Heart left ventricle (tissue), 16 donors: ENCODE measurements at regions not wholly inside any gene's neighbourhood (a gene's known extent, or its start where the extent isn't known, plus 50 kb on each side); places are given as distances from the start of the nearest gene placed in this dataset.

Source experiments
- ATAC-seq, 4 donors: fragments of 200-7000 bp; cut with Tn5 transposase; one replicate each; pipeline ENCODE4 v1.9.1; 2020 to 2022; ENCODE audit warnings: moderate library complexity in 4 of 4, mild to moderate bottlenecking in 3 of 4, moderate number of reproducible peaks in 1 of 4
- DNase-seq, 5 donors: peaks; one replicate each; pipeline ENCODE4 v3.0.0-alpha.2; 2020
- H3K27ac ChIP-seq, 12 donors: fragments of 200-600 bp; sonication (generic) in 4 of 12; one replicate each; pipeline versions ENCODE4 v1.5.0 to v1.8.0; 2016 to 2022; ENCODE audit warnings: mild to moderate bottlenecking in 2 of 12
- H3K27me3 ChIP-seq, 9 donors: fragments of 200-600 bp; sonication (generic) in 2 of 9; one replicate each; pipeline versions ENCODE4 v1.5.1 to v1.8.0; 2016 to 2022; ENCODE audit warnings: mild to moderate bottlenecking in 3 of 9
- H3K36me3 ChIP-seq, 9 donors: fragments of 200-600 bp; sonication (generic) in 2 of 9; one replicate each; pipeline versions ENCODE4 v1.5.0 to v1.8.0; 2018 to 2022; ENCODE audit warnings: mild to moderate bottlenecking in 2 of 9
- H3K4me1 ChIP-seq, 12 donors: fragments of 200-600 bp; sonication (generic) in 4 of 12; one replicate each; pipeline versions ENCODE4 v1.5.0 to v1.8.0; 2016 to 2022; ENCODE audit warnings: mild to moderate bottlenecking in 3 of 12
- H3K4me3 ChIP-seq, 12 donors: fragments of 200-600 bp; sonication (generic) in 4 of 12; one replicate each; pipeline versions ENCODE4 v1.5.0 to v1.8.0; 2017 to 2022; ENCODE audit warnings: mild to moderate bottlenecking in 9 of 12, moderate library complexity in 4 of 12
- H3K9me3 ChIP-seq, 12 donors: fragments of 200-600 bp; sonication (generic) in 4 of 12; one replicate each; pipeline versions ENCODE4 v1.5.0 to v1.8.0; 2016 to 2022; ENCODE audit warnings: mild to moderate bottlenecking in 1 of 12
- CTCF ChIP-seq, 12 donors: fragments of 200-600 bp; sonication (generic) in 4 of 12; IDR thresholded peaks; one replicate each; pipeline versions ENCODE4 v1.5.0 to v1.8.0; 2018 to 2022; ENCODE audit warnings: antibody characterized with exemption in 12 of 12, mild to moderate bottlenecking in 5 of 12
- POLR2A ChIP-seq, 2 donors: fragments of 450-650 bp; IDR thresholded peaks; one replicate each; pipeline ENCODE4 v1.6.1; 2017; ENCODE audit warnings: antibody characterized with exemption in 2 of 2, mild to moderate bottlenecking in 2 of 2, moderate library complexity in 2 of 2
- WGBS, 4 donors: extraction: QIAGEN DNeasy Blood & Tissue Kit in 2 of 4; methylation state at CpG; one replicate each; pipeline versions ENCODE4 v1.1.5 to v1.1.7; 2013 to 2018; 5-methylcytosine and 5-hydroxymethylcytosine counted together
- intact Hi-C, 10 donors: fragments of 100-400 bp; cut with DNase I; formaldehyde crosslinking; loops; one replicate each; pipeline versions ENCODE4 v1.11.1 to v1.14.2; 2022
- donor health status: ischemic (EF 13 %, LVEDD 7.1; RV severe dilation, severe dysfunction).
- donor health status: healthy with polysubstance abuse.
- donor health status: DM: no; HTN: yes; CAD: no.
- donor health status: DM: no; HTN: no; CAD: no.
- donor health status: ischemic (EF 25% LVEDD 6.9; RV normal size, moderate dysfunction).
- donor health status: ischemic (EF 25% LVEDD 5.7; RV mildly dilated, moderate dysfunction).
- donor health status: healthy.
- donor health status: DM: yes; HTN: yes; CAD: no.
- donor health status: ischemic (EF 35%, LVEDD 5.7; RV mildly dilated, moderate dysfunction).
- donor health status: nonischemic (EF 11% LVEDD 7.7; RV severe dilation, severe dysfunction).
- donor health status: DM: yes; HTN: yes; CAD: no.
- donor health status: PGD.
- donor health status: ischemic (EF 29% LVEDD 5.4; RV normal size, mild dysfunction).
- donor health status: nonischemic (EF 23%, LVEDD 6.1; RV moderate dilation, normal function).

- H3K4me1 ChIP-seq = no peaks in the 10 kb centered on the region
- DNase-seq = no peak
- ATAC-seq = no peak
- 79 to 89% (median 84%) methylated on average over 5 of the region's 5 CpGs for WGBS, 4 donors
- H3K36me3 ChIP-seq = no peaks in the 10 kb centered on the region
- H3K9me3 ChIP-seq = no peaks in the 10 kb centered on the region
- H3K27me3 ChIP-seq = no peaks in the 10 kb centered on the region
- no peak overlapping the region for H3K27ac ChIP-seq
- intact Hi-C loops = no loop called here
- TF ChIP-seq CTCF (IDR thresholded peaks at IDR 0.05) (no peak), POLR2A (IDR thresholded peaks at IDR 0.05) (no peak)
- H3K4me3 ChIP-seq = no peak overlapping the region
These were observed 691.8 kb downstream of the DNAH5 start for GRCh38 chr5:13252699-13253098.

DNA sequence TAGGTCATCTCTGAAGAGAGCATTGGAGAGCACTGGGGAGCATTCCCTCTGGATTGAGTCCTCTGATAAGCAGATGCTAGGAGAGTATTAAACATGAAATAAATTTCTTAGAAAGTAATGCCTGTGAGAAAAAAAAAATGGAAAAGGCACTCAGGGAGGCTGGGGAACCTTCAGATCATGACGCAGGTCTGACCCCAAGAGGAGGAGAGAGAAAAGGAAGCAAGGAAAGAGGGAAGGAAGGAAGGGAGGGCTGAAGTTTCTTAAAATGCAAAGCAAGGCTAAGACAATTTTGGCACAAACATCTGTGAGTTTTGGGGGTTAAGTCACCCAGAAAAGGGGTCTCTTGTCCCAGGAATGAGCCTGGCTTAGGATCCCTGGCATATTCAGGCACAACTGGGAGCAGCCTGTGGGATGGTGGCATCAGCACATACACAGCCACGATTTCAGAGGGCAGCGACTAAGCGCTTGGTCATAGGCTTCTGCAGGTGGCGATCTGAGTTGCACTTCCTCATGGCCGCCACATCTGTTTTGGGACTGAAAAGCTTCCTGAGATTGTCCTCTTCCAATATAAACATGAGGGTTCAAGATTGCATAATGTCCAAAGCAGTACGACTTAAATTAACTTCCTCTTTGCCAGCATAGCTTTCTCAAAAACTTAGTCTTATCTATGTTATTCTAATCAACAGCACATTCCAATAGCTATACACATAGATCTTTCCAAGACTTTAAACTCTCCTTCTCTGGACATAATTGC, 692.7 kb downstream of the DNAH5 start:
- no peaks in the 10 kb centered on the region for H3K27me3 ChIP-seq
- no peak overlapping the region for H3K27ac ChIP-seq
- 30 to 53% (median 48%) methylated on average over 7 of the region's 7 CpGs for WGBS, 4 donors
- peak in 1 of 4 donors; percentile 49 for ATAC-seq
- peak in 1 of 5 donors; percentile 41 for DNase-seq
- no peaks in the 10 kb centered on the region for H3K36me3 ChIP-seq
- H3K4me1 ChIP-seq = no peaks in the 10 kb centered on the region
- TF ChIP-seq POLR2A (IDR thresholded peaks at IDR 0.05) = no peak
- TF ChIP-seq CTCF (IDR thresholded peaks at IDR 0.05) = no peak
- no peaks in the 10 kb centered on the region for H3K9me3 ChIP-seq
- intact Hi-C loops = no loop called here
- H3K4me3 ChIP-seq = no peak overlapping the region

GRCh38 chr5:13250464-13251291, 693.8 kb downstream of the DNAH5 start:
- 75 to 77% (median 76%) methylated on average over 4 of the region's 4 CpGs for WGBS, 4 donors
- DNase-seq = no peak

More at GRCh38 chr5:13250464-13251291, 693.8 kb downstream of the DNAH5 start:
- H3K4me1 ChIP-seq = no peaks in the 10 kb centered on the region
- peak in 8 of 12 donors; percentile 13 to 45 (median 26) for TF ChIP-seq CTCF (IDR thresholded peaks at IDR 0.05)
- no peak for TF ChIP-seq POLR2A (IDR thresholded peaks at IDR 0.05)
- no peaks in the 10 kb centered on the region for H3K36me3 ChIP-seq
- no peak for ATAC-seq
- no peak overlapping the region for H3K27ac ChIP-seq
- no peak overlapping the region for H3K4me3 ChIP-seq
- no peaks in the 10 kb centered on the region for H3K27me3 ChIP-seq
- intact Hi-C loops = no loop called here
- no peaks in the 10 kb centered on the region for H3K9me3 ChIP-seq
